ENCODE measurements at regions not wholly inside any gene's neighbourhood (a gene's known extent, or its start where the extent isn't known, plus 50 kb on each side); places are given as distances from the start of the nearest gene placed in this dataset.

DNA sequence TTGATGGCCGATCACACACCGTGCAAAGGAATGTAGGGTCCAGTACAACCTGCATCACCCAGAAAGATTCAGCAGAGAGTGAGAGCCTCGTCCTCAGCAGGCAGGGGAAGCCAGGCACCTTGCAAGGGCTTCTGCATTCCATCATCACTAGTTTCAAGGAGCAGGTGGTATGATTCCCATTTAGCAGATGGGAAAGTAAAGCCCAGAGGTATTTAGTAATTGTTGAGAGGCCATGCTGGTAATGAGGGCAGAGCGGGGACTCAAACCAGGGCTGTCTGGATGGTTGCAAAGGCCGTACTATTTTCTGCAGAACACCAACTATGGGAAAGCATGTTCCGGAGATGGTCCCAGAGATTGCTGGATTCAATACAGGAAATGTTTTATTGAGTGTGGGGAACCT, 65.8 kb upstream of the MRTFB start:
- Histone ChIP-seq H4K8ac (ENCODE audit: low read depth, low read length) (no peak overlapping the region), H3K4ac (ENCODE audit: low read depth, low read length) (no peak overlapping the region), H4K91ac (ENCODE audit: low read depth, low read length) (no peak overlapping the region), H2BK5ac (ENCODE audit: low read depth, low read length, poor library complexity) (no peak overlapping the region), H3K4me2 (ENCODE audit: low read length) (no peak overlapping the region), H3K23ac (ENCODE audit: low read length) (no peak overlapping the region), H3K9ac (ENCODE audit: low read length) (no peak overlapping the region), H2AFZ (ENCODE audit: insufficient read depth, low read length, poor library complexity) (no peak overlapping the region), H3K14ac (ENCODE audit: low read length) (no peak overlapping the region), H3K27me3 (ENCODE audit: insufficient read depth, low read length) (no peaks in the 10 kb centered on the region), H3K18ac (ENCODE audit: low read length) (no peak overlapping the region), H3K36me3 (ENCODE audit: control insufficient read depth in 1 of 2, insufficient read depth in 2 of 2, low read length in 2 of 2) (no peaks in the 10 kb centered on the region), H3K79me2 (ENCODE audit: control insufficient read depth, insufficient read depth, low read length, poor library complexity) (no peaks in the 10 kb centered on the region), H3K79me1 (ENCODE audit: low read length) (no peaks in the 10 kb centered on the region), H3K4me3 (ENCODE audit: low read depth, low read length) (no peak overlapping the region), H3K4me1 (ENCODE audit: control insufficient read depth in 1 of 2, insufficient read depth in 2 of 2, low read length in 2 of 2) (peaks cover 6 to 17% of the 10 kb centered on the region in 2 experiments), H2BK120ac (ENCODE audit: insufficient read depth, low read length, poor library complexity) (no peak overlapping the region), H2BK12ac (ENCODE audit: low read length) (no peak overlapping the region), H2AK5ac (ENCODE audit: low read length) (no peak overlapping the region), H3K9me3 (ENCODE audit: insufficient read depth, low read depth, low read length) (no peaks in the 10 kb centered on the region), H3K27ac (ENCODE audit: low read depth, low read length) (no peak overlapping the region), H4K12ac (ENCODE audit: low read depth, low read length) (no peak overlapping the region)
- peak; percentile 80 to 94 for DNase-seq
- no CpG with 5 or more reads among the region's 6 CpGs for WGBS (ENCODE audit: extremely low coverage, insufficient coverage, insufficient read length)

DNA sequence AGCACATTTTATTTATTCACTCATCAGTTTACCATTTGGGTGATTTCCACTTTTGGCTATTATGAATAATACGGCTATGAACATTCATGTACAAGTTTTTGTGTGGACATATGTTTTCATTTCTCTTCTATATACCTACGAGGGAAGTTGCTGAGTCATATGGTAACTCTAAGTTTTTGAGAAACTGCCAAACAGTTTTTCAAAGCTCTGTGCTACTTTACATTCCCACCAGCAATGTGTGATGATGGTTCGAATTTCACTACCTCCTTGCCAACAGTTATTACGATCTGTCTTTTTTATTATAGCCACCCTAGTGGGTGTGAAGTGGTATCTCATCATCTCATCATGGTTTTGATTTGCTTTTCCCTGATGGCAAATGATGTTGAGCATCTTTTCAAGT, 63.7 kb upstream of the MRTFB start:
- no peak for DNase-seq

GRCh38 chr16:14011001-14011400, 60.1 kb upstream of the MRTFB start:
- no peak overlapping the region for H3K4me3 ChIP-seq (ENCODE audit: low read depth, low read length)
- no peaks in the 10 kb centered on the region for H3K9me3 ChIP-seq (ENCODE audit: insufficient read depth, low read depth, low read length)
- no peak overlapping the region for H4K8ac ChIP-seq (ENCODE audit: low read depth, low read length)
- H2BK12ac ChIP-seq (ENCODE audit: low read length) = no peak overlapping the region
- H3K4me2 ChIP-seq (ENCODE audit: low read length) = no peak overlapping the region
- no peak overlapping the region for H3K27ac ChIP-seq (ENCODE audit: low read depth, low read length)
- no peaks in the 10 kb centered on the region for H3K79me2 ChIP-seq (ENCODE audit: control insufficient read depth, insufficient read depth, low read length, poor library complexity)
- H3K79me1 ChIP-seq (ENCODE audit: low read length) = no peaks in the 10 kb centered on the region
- H2AK5ac ChIP-seq (ENCODE audit: low read length) = no peak overlapping the region
- H3K23ac ChIP-seq (ENCODE audit: low read length) = no peak overlapping the region
- no peak overlapping the region for H2AFZ ChIP-seq (ENCODE audit: insufficient read depth, low read length, poor library complexity)
- no peaks in the 10 kb centered on the region for H3K4me1 ChIP-seq (ENCODE audit: control insufficient read depth in 1 of 2, insufficient read depth in 2 of 2, low read length in 2 of 2)
- no peak overlapping the region for H2BK120ac ChIP-seq (ENCODE audit: insufficient read depth, low read length, poor library complexity)
- no peaks in the 10 kb centered on the region for H3K36me3 ChIP-seq (ENCODE audit: control insufficient read depth in 1 of 2, insufficient read depth in 2 of 2, low read length in 2 of 2)
- no peak overlapping the region for H4K91ac ChIP-seq (ENCODE audit: low read depth, low read length)
- H4K12ac ChIP-seq (ENCODE audit: low read depth, low read length) = no peak overlapping the region
- no CpG with 5 or more reads among the region's 2 CpGs for whole genome bisulfite sequencing (ENCODE audit: extremely low coverage, insufficient coverage, insufficient read length)
- no peak overlapping the region for H3K14ac ChIP-seq (ENCODE audit: low read length)
- no peak overlapping the region for H3K9ac ChIP-seq (ENCODE audit: low read length)
- H3K18ac ChIP-seq (ENCODE audit: low read length) = no peak overlapping the region
- no peak overlapping the region for H3K4ac ChIP-seq (ENCODE audit: low read depth, low read length)
- H3K27me3 ChIP-seq (ENCODE audit: insufficient read depth, low read length) = no peaks in the 10 kb centered on the region
- no peak for DNase-seq
- H2BK5ac ChIP-seq (ENCODE audit: low read depth, low read length, poor library complexity) = no peak overlapping the region

More for the DNA sequence above, 63.7 kb upstream of the MRTFB start:
- no peaks in the 10 kb centered on the region for H3K27me3 ChIP-seq (ENCODE audit: insufficient read depth, low read length)
- H3K18ac ChIP-seq (ENCODE audit: low read length) = no peak overlapping the region
- H3K14ac ChIP-seq (ENCODE audit: low read length) = no peak overlapping the region
- no peak overlapping the region for H2BK5ac ChIP-seq (ENCODE audit: low read depth, low read length, poor library complexity)
- no peak overlapping the region for H4K12ac ChIP-seq (ENCODE audit: low read depth, low read length)
- H3K23ac ChIP-seq (ENCODE audit: low read length) = no peak overlapping the region
- H3K9me3 ChIP-seq (ENCODE audit: insufficient read depth, low read depth, low read length) = no peaks in the 10 kb centered on the region
- H4K91ac ChIP-seq (ENCODE audit: low read depth, low read length) = no peak overlapping the region
- H2BK12ac ChIP-seq (ENCODE audit: low read length) = no peak overlapping the region
- no peak overlapping the region for H2AK5ac ChIP-seq (ENCODE audit: low read length)
- peaks cover 6 to 17% of the 10 kb centered on the region in 2 experiments for H3K4me1 ChIP-seq (ENCODE audit: control insufficient read depth in 1 of 2, insufficient read depth in 2 of 2, low read length in 2 of 2)
- H3K9ac ChIP-seq (ENCODE audit: low read length) = no peak overlapping the region
- H3K27ac ChIP-seq (ENCODE audit: low read depth, low read length) = no peak overlapping the region
- no peak overlapping the region for H2AFZ ChIP-seq (ENCODE audit: insufficient read depth, low read length, poor library complexity)
- H4K8ac ChIP-seq (ENCODE audit: low read depth, low read length) = no peak overlapping the region
- no peak overlapping the region for H2BK120ac ChIP-seq (ENCODE audit: insufficient read depth, low read length, poor library complexity)
- no peak overlapping the region for H3K4me2 ChIP-seq (ENCODE audit: low read length)
- no peaks in the 10 kb centered on the region for H3K79me1 ChIP-seq (ENCODE audit: low read length)
- H3K79me2 ChIP-seq (ENCODE audit: control insufficient read depth, insufficient read depth, low read length, poor library complexity) = no peaks in the 10 kb centered on the region
- no CpG with 5 or more reads among the region's 4 CpGs for WGBS (ENCODE audit: extremely low coverage, insufficient coverage, insufficient read length)
- no peak overlapping the region for H3K4ac ChIP-seq (ENCODE audit: low read depth, low read length)
- no peak overlapping the region for H3K4me3 ChIP-seq (ENCODE audit: low read depth, low read length)
- no peaks in the 10 kb centered on the region for H3K36me3 ChIP-seq (ENCODE audit: control insufficient read depth in 1 of 2, insufficient read depth in 2 of 2, low read length in 2 of 2)

DNA sequence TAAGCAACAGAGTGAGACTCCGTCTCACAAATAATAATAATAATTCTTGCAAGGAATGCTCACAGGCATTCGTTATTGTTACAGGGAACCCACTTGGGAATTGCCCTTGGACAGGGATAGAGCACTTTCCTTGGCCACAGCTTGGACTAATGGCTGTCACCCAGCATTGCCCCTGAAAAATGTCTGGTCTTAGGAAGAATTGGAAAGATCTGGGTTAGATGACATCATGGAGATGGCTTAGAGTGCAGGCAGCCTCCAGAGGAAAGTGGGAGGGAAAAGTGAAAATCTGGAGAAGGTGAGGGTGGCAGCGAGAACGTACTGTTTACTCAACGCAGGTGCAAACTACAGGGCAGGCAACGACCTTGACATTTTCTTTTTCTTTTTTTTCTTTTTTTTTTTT, 59.3 kb upstream of the MRTFB start:
- Histone ChIP-seq H3K36me3 (ENCODE audit: control insufficient read depth in 1 of 2, insufficient read depth in 2 of 2, low read length in 2 of 2) (no peaks in the 10 kb centered on the region), H3K4me3 (ENCODE audit: low read depth, low read length) (no peak overlapping the region), H3K9me3 (ENCODE audit: insufficient read depth, low read depth, low read length) (no peaks in the 10 kb centered on the region), H2BK120ac (ENCODE audit: insufficient read depth, low read length, poor library complexity) (no peak overlapping the region), H2BK5ac (ENCODE audit: low read depth, low read length, poor library complexity) (no peak overlapping the region), H4K12ac (ENCODE audit: low read depth, low read length) (no peak overlapping the region), H3K27ac (ENCODE audit: low read depth, low read length) (no peak overlapping the region), H3K4me1 (ENCODE audit: control insufficient read depth in 1 of 2, insufficient read depth in 2 of 2, low read length in 2 of 2) (no peaks in the 10 kb centered on the region), H3K27me3 (ENCODE audit: insufficient read depth, low read length) (no peaks in the 10 kb centered on the region), H3K79me2 (ENCODE audit: control insufficient read depth, insufficient read depth, low read length, poor library complexity) (no peaks in the 10 kb centered on the region), H2AK5ac (ENCODE audit: low read length) (no peak overlapping the region), H3K4ac (ENCODE audit: low read depth, low read length) (no peak overlapping the region), H3K23ac (ENCODE audit: low read length) (no peak overlapping the region), H3K4me2 (ENCODE audit: low read length) (no peak overlapping the region), H4K91ac (ENCODE audit: low read depth, low read length) (no peak overlapping the region), H3K18ac (ENCODE audit: low read length) (no peak overlapping the region), H2AFZ (ENCODE audit: insufficient read depth, low read length, poor library complexity) (no peak overlapping the region), H3K9ac (ENCODE audit: low read length) (no peak overlapping the region), H2BK12ac (ENCODE audit: low read length) (no peak overlapping the region), H3K79me1 (ENCODE audit: low read length) (no peaks in the 10 kb centered on the region), H3K14ac (ENCODE audit: low read length) (no peak overlapping the region), H4K8ac (ENCODE audit: low read depth, low read length) (no peak overlapping the region)
- no peak for DNase-seq
- WGBS (ENCODE audit: extremely low coverage, insufficient coverage, insufficient read length) = no CpG with 5 or more reads among the region's 6 CpGs

All from trophoblast cell (in vitro differentiated cells and primary cell).